PC-3 (cell line): ENCODE measurements at regions not wholly inside any gene's neighbourhood (a gene's known extent, or its start where the extent isn't known, plus 50 kb on each side); places are given as distances from the start of the nearest gene placed in this dataset.

Source experiments
- CTCF ChIP-seq: fragments of 300-600 bp; sonication (generic); conservative IDR thresholded peaks from 2 replicates; pipeline ENCODE4 v1.5.1; 2017; ENCODE audit warnings: antibody characterized with exemption, low read depth, mild to moderate bottlenecking, low read length
- EZH2phosphoT487 ChIP-seq: fragments of 300-600 bp; sonication (generic); IDR thresholded peaks from 2 replicates; pipeline ENCODE4 v1.6.1; 2018; ENCODE audit warnings: mild to moderate bottlenecking, antibody characterized with exemption, low read length, borderline replicate concordance

- TF ChIP-seq EZH2phosphoT487: no peak
- no peak for TF ChIP-seq CTCF
These were observed 100.9 kb downstream of the QRSL1 start for GRCh38 chr6:106730264-106730663.
